ENCODE measurements at regions not wholly inside any gene's neighbourhood (a gene's known extent, or its start where the extent isn't known, plus 50 kb on each side); places are given as distances from the start of the nearest gene placed in this dataset.

GRCh38 chr18:6482198-6482977, 67.7 kb upstream of the L3MBTL4 start:
- no peak for TF ChIP-seq CTCF (IDR thresholded peaks at IDR 0.05; ENCODE audit: insufficient read depth, low read length, poor library complexity, severe bottlenecking)
- TF ChIP-seq EZH2phosphoT487 (conservative IDR thresholded peaks at IDR 0.05; ENCODE audit: low read length): no peak

Measured in SU-DHL-6 (cell line).